ENCODE measurements at regions not wholly inside any gene's neighbourhood (a gene's known extent, or its start where the extent isn't known, plus 50 kb on each side); places are given as distances from the start of the nearest gene placed in this dataset.

GRCh38 chr3:11917051-11917450 is 70.4 kb upstream of the TAMM41 start:
- TF ChIP-seq CTCF (IDR thresholded peaks at IDR 0.05) (no peak), EP300 (IDR thresholded peaks at IDR 0.05) (no peak), POLR2A (IDR thresholded peaks at IDR 0.05) (no peak), POLR2AphosphoS5 (IDR thresholded peaks at IDR 0.05) (no peak)
